ENCODE measurements at regions not wholly inside any gene's neighbourhood (a gene's known extent, or its start where the extent isn't known, plus 50 kb on each side); places are given as distances from the start of the nearest gene placed in this dataset.

GRCh38 chr18:14922031-14922430, 174.1 kb downstream of the ANKRD30B start:
- TF ChIP-seq CTCF (IDR thresholded peaks at IDR 0.05) (no peak), POLR2A (IDR thresholded peaks at IDR 0.05) (no peak)

All from esophagus squamous epithelium (tissue), 4 donors.